Common myeloid progenitor, CD34-positive (primary cell): ENCODE measurements at regions not wholly inside any gene's neighbourhood (a gene's known extent, or its start where the extent isn't known, plus 50 kb on each side); places are given as distances from the start of the nearest gene placed in this dataset.

Experiments
- CTCF ChIA-PET: fragments of 350-600 bp; sonication (Branson Sonifier 250); formaldehyde crosslinking; loops from one replicate; lab custom pipeline; 2021; ENCODE audit warnings: antibody characterized with exemption; lab: Charles Lee
- POLR2A ChIA-PET: fragments of 350-600 bp; sonication (Branson Sonifier 250); formaldehyde crosslinking; loops from one replicate; lab custom pipeline; 2021; ENCODE audit warnings: antibody characterized with exemption; lab: Charles Lee
- DNase-seq, 3 donors: peaks; one replicate each; pipeline versions ENCODE4 v3.0.0 to v3.0.0-alpha.2; 2013
- H3K27ac ChIP-seq, 2 experiments: 1 replicate in 1 of 2; 2 replicates in 1 of 2; pipeline ENCODE4 v1.7.0; 2013; ENCODE audit warnings: inconsistent platforms in 2 of 2, low read length in 2 of 2, mild to moderate bottlenecking in 2 of 2, low read depth in 1 of 2, moderate library complexity in 1 of 2; ENCODE audit not compliant: severe bottlenecking in 2 of 2, insufficient read depth in 1 of 2, poor library complexity in 1 of 2
- H3K27me3 ChIP-seq, 5 experiments: replicated peaks in 2 of 5; 1 replicate in 3 of 5; 2 replicates in 2 of 5; pipeline versions ENCODE4 v1.6.1 to v1.7.0; 2013; ENCODE audit warnings: low read length in 4 of 5, mild to moderate bottlenecking in 2 of 5, moderate library complexity in 2 of 5, inconsistent platforms in 1 of 5; ENCODE audit not compliant: insufficient read depth in 5 of 5, control insufficient read depth in 4 of 5
- H3K36me3 ChIP-seq, 4 experiments: 1 replicate in 2 of 4; 2 replicates in 2 of 4; pipeline versions ENCODE4 v1.6.1 to v1.7.0; 2013; ENCODE audit warnings: low read length in 3 of 4, control low read depth in 1 of 4, mild to moderate bottlenecking in 1 of 4; ENCODE audit not compliant: control insufficient read depth in 4 of 4, insufficient read depth in 4 of 4
- H3K4me1 ChIP-seq, 4 experiments: 1 replicate in 3 of 4; 2 replicates in 1 of 4; pipeline versions ENCODE4 v1.6.1 to v1.7.1; 2013; ENCODE audit warnings: low read length in 3 of 4, mild to moderate bottlenecking in 3 of 4, control low read depth in 1 of 4, inconsistent platforms in 1 of 4, moderate library complexity in 1 of 4; ENCODE audit not compliant: control insufficient read depth in 4 of 4, insufficient read depth in 4 of 4; ENCODE audit errors: control extremely low read depth in 1 of 4
- H3K4me3 ChIP-seq, 7 experiments: 1 replicate in 4 of 7; 2 replicates in 3 of 7; pipeline versions ENCODE4 v1.5.1 to v1.7.0; 2013; ENCODE audit warnings: mild to moderate bottlenecking in 7 of 7, low read length in 6 of 7, moderate library complexity in 6 of 7, inconsistent platforms in 2 of 7, low read depth in 2 of 7, control low read depth in 1 of 7; ENCODE audit not compliant: insufficient read depth in 4 of 7, control insufficient read depth in 1 of 7; ENCODE audit errors: extremely low read depth in 1 of 7
- H3K9me3 ChIP-seq, 5 experiments: 1 replicate in 4 of 5; 2 replicates in 1 of 5; pipeline versions ENCODE4 v1.6.1 to v1.7.1; 2013; ENCODE audit warnings: low read length in 4 of 5, mild to moderate bottlenecking in 2 of 5, inconsistent platforms in 1 of 5, low read depth in 1 of 5, moderate library complexity in 1 of 5; ENCODE audit not compliant: control insufficient read depth in 4 of 5, insufficient read depth in 2 of 5; ENCODE audit errors: control extremely low read depth in 1 of 5
- WGBS: methylation state at CpG from one replicate; pipeline ENCODE4 v1.1.5; 2013; ENCODE audit not compliant: insufficient coverage; 5-methylcytosine and 5-hydroxymethylcytosine counted together

DNA sequence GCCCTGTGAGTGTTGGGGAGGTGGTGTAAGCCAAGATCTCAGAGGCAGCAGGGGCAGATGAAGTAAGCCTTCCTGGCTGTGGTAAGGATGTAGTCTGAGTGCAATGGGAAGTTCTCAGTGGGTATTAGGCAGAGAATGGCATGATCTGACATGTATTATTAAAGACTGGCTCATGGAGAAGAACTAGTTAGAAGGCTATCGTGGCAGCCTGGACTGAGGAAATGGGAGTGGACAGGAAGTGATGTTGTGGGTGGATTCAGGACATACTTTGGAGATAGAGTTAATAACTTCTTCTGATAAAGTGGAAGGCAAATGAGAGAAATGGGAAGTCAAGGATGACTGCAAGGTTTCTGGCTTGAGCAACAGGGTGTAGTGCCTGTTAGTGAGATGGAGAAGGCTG is 250.9 kb upstream of the CFAP20DC start:
- peaks cover 0 to 3% (median 0%) of the 10 kb centered on the region in 5 experiments for H3K27me3 ChIP-seq
- DNase-seq: no peak
- WGBS: 31% methylated on average over 1 of the region's 1 CpG
- H3K9me3 ChIP-seq: peaks cover 0 to 6% (median 2%) of the 10 kb centered on the region in 5 experiments
- ChIA-PET CTCF (no interaction called here), POLR2A (no interaction called here)
- H3K4me3 ChIP-seq: no peak overlapping the region
- H3K36me3 ChIP-seq: no peaks in the 10 kb centered on the region
- no peak overlapping the region for H3K27ac ChIP-seq
- no peaks in the 10 kb centered on the region for H3K4me1 ChIP-seq

DNA sequence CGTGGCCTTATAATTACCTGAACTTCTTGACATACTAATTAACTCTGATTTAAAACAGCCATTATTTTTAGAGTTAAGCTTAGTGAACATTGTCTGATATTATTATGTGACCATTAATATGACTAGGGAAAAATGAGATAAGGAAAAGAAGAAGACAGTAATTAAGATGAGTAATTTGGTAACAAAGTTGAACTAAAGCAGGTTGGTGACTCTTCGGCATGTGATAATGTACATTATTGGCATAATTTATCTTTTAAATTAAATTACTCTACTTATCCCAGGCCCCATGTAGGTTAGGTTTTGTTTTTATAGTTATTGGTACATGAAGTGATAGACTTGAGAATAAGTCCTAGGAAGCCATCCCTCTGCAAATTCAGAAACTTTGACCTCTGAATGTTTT is 249.7 kb upstream of the CFAP20DC start:
- no CpG with 5 or more reads among the region's 2 CpGs for WGBS
- Histone ChIP-seq H3K4me3 (no peak overlapping the region), H3K4me1 (no peaks in the 10 kb centered on the region), H3K36me3 (no peaks in the 10 kb centered on the region), H3K9me3 (peaks cover 0 to 6% (median 2%) of the 10 kb centered on the region in 5 experiments), H3K27me3 (peaks cover 0 to 3% (median 0%) of the 10 kb centered on the region in 5 experiments), H3K27ac (no peak overlapping the region)
- ChIA-PET CTCF (no interaction called here), POLR2A (no interaction called here)
- DNase-seq: no peak

DNA sequence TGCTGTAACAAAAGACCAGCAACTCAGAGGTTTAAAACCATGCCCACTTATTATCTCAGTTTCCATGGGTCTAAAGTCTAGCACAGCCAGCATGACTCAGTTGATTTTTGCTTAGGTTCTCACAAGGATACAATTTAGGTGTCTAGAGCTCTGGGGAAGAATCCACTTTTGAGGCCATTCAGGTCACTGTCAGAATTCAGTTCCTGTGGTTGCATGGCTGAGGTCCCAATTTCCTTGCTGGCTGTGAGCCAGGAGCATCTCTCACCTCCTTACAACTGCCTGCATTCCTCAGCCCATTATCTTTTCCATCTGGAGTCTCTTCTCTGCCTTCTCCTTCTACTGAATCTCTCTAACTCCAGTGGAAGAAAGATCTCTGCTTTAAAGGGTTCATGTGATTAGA is 240.5 kb upstream of the CFAP20DC start:
- H3K36me3 ChIP-seq: no peaks in the 10 kb centered on the region
- no peak overlapping the region for H3K27ac ChIP-seq
- H3K27me3 ChIP-seq: no peaks in the 10 kb centered on the region
- H3K4me1 ChIP-seq: peaks cover 0 to 4% (median 0%) of the 10 kb centered on the region in 4 experiments
- ChIA-PET CTCF (no interaction called here), POLR2A (no interaction called here)
- no peak overlapping the region for H3K4me3 ChIP-seq
- peaks cover 0 to 8% (median 2%) of the 10 kb centered on the region in 5 experiments for H3K9me3 ChIP-seq
- no peak for DNase-seq

DNA sequence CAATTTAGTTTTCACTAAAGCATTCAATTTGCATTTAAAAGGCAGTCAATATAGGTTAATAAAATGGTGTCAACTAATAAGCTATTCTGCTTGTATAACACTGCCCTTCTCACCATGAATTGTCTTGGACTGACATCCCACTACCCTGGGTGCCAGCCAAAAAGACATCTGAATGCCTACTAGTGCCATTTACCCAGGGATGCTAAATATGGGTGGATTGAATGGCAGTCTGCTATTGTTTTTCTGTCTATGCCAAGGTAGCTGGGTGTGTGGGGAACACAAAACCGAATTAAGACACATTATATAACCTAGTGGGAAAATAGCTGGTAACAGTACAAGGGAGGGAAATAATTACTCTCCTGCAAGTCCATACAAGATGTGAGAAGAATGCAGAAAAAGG is 240.0 kb upstream of the CFAP20DC start:
- H3K4me3 ChIP-seq: no peak overlapping the region
- H3K27ac ChIP-seq: no peak overlapping the region
- WGBS: 100% methylated on average over 1 of the region's 1 CpG
- H3K9me3 ChIP-seq: peaks cover 0 to 8% (median 2%) of the 10 kb centered on the region in 5 experiments
- ChIA-PET POLR2A (no interaction called here), CTCF (no interaction called here)
- H3K36me3 ChIP-seq: no peaks in the 10 kb centered on the region
- peaks cover 0 to 4% (median 0%) of the 10 kb centered on the region in 4 experiments for H3K4me1 ChIP-seq
- H3K27me3 ChIP-seq: no peaks in the 10 kb centered on the region
- no peak for DNase-seq

DNA sequence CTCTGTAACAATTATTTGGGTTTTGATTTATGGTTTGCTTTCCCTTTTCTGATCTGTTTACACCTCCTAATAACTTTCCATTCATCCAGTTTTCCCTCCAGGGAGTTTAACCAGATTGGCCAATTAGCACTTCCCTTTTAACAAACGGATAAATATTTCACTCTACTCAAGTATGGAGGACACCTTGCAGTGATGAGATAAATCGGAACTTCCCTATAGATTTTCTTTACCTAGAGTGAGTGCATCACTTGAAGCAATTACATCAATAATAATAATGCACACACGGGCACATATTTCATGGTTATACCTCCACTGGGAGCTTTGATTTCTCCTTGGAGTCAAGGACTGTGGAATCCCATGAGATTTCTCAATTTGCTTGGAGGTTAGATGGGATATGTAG is 239.1 kb upstream of the CFAP20DC start:
- Histone ChIP-seq H3K27me3 (no peaks in the 10 kb centered on the region), H3K36me3 (no peaks in the 10 kb centered on the region), H3K27ac (no peak overlapping the region), H3K4me1 (peaks cover 0 to 4% (median 0%) of the 10 kb centered on the region in 4 experiments), H3K9me3 (peaks cover 0 to 8% (median 2%) of the 10 kb centered on the region in 5 experiments), H3K4me3 (no peak overlapping the region)
- POLR2A ChIA-PET: no interaction called here
- CTCF ChIA-PET: no interaction called here
- no peak for DNase-seq
- WGBS: no CpG with 5 or more reads among the region's 3 CpGs

DNA sequence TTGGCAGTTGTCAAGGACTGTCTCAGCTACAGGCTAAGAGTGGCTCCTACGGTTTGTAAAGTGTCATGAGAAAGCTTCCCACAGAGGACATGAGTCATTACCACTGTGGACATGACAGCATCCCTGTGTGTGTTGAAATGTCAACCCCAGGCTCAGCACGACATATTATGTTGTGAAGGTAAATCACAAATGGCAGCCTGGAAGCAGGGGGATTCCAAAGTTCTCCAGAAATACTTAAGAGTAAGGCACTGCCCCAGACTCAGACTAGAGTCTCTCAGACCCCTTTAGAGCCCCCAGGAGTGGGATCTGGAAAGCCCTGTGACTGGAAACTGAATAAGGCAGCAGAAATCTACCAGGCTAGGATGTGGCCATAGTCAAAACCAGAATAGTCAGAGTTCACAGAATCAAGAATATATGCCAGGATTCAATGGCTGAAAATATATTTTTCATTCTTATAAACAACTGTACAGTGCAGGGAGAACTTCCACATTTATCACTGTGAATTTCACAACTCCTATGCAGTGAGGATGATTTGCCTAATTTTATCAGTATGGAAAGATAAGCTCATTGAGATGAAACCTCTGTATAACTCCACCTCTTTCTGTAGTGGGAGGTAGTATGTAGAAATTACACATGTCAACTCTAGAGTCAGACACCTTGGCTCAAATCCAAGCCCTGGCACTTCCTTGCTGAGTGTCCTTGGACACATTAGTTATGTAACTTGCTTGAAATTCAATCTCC is 237.1 kb upstream of the CFAP20DC start:
- POLR2A ChIA-PET: no interaction called here
- Histone ChIP-seq H3K27me3 (no peaks in the 10 kb centered on the region), H3K4me3 (no peak overlapping the region), H3K27ac (peak overlapping the region in 1 of 2 experiments; percentile 3), H3K9me3 (no peaks in the 10 kb centered on the region), H3K4me1 (peaks cover 0 to 4% (median 0%) of the 10 kb centered on the region in 4 experiments), H3K36me3 (no peaks in the 10 kb centered on the region)
- 46% methylated on average over 2 of the region's 2 CpGs for WGBS
- CTCF ChIA-PET: no interaction called here
- DNase-seq: peak; percentile 12 to 73 (median 72)

DNA sequence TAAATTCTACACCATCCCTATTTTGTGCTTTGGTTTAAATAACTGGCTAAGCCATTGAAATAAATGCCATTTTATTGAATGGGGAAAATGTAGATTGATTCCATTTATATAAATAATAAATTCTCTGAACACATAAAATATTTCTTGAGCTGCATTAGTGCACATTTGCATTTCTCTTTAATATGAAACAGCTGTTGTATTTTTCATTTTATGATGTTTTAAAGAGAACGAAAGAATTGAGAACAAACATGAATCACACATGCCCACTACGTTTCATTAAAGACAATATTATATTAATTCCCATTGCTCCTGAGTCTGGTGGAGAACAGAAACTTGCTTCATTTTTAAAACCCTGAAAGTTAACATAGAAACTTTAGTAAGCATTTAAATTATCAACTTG is 235.7 kb upstream of the CFAP20DC start:
- H3K27ac ChIP-seq: no peak overlapping the region
- H3K9me3 ChIP-seq: no peaks in the 10 kb centered on the region
- POLR2A ChIA-PET: no interaction called here
- no peak overlapping the region for H3K4me3 ChIP-seq
- no CpG with 5 or more reads among the region's 2 CpGs for WGBS
- no peaks in the 10 kb centered on the region for H3K36me3 ChIP-seq
- H3K4me1 ChIP-seq: peaks cover 0 to 4% (median 0%) of the 10 kb centered on the region in 4 experiments
- DNase-seq: no peak
- H3K27me3 ChIP-seq: no peaks in the 10 kb centered on the region
- CTCF ChIA-PET: no interaction called here
